Lung (tissue), 11 donors: ENCODE measurements at regions not wholly inside any gene's neighbourhood (a gene's known extent, or its start where the extent isn't known, plus 50 kb on each side); places are given as distances from the start of the nearest gene placed in this dataset.

ENCODE experiments used
- ATAC-seq: fragments of 200-7000 bp; cut with Tn5 transposase; one replicate; pipeline ENCODE4 v1.9.1; 2020; ENCODE audit warnings: moderate number of reproducible peaks; ENCODE audit not compliant: insufficient read depth, low FRiP score
- DNase-seq, 3 donors: peaks; one replicate each; pipeline ENCODE4 v3.0.0-alpha.2; 2013 to 2017
- H3K27ac ChIP-seq, 2 donors: one replicate each; pipeline ENCODE4 v1.5.1; 2013; ENCODE audit warnings: mild to moderate bottlenecking in 2 of 2, moderate library complexity in 2 of 2, control low read depth in 1 of 2, inconsistent platforms in 1 of 2, low read depth in 1 of 2, low read length in 1 of 2
- H3K27me3 ChIP-seq, 3 donors: one replicate each; pipeline ENCODE4 v1.5.1; 2013; ENCODE audit warnings: low read length in 2 of 3; ENCODE audit not compliant: control insufficient read depth in 3 of 3, insufficient read depth in 3 of 3
- H3K36me3 ChIP-seq, 4 donors: one replicate each; pipeline ENCODE4 v1.5.1; 2013; ENCODE audit warnings: low read length in 4 of 4, mild to moderate bottlenecking in 1 of 4, moderate library complexity in 1 of 4; ENCODE audit not compliant: control insufficient read depth in 4 of 4, insufficient read depth in 4 of 4
- H3K4me1 ChIP-seq, 5 donors: one replicate each; pipeline ENCODE4 v1.5.1; 2013; ENCODE audit warnings: low read length in 5 of 5, mild to moderate bottlenecking in 2 of 5, moderate library complexity in 1 of 5; ENCODE audit not compliant: control insufficient read depth in 5 of 5, insufficient read depth in 5 of 5
- H3K4me3 ChIP-seq: one replicate; pipeline ENCODE4 v1.5.1; 2013; ENCODE audit warnings: mild to moderate bottlenecking, control low read depth, moderate library complexity
- H3K9ac ChIP-seq, 2 donors: one replicate each; pipeline ENCODE4 v1.5.1; 2013; ENCODE audit warnings: low read length in 2 of 2, control low read depth in 1 of 2; ENCODE audit not compliant: insufficient read depth in 1 of 2
- H3K9me3 ChIP-seq, 4 donors: one replicate each; pipeline ENCODE4 v1.5.1; 2013; ENCODE audit warnings: low read length in 3 of 4, mild to moderate bottlenecking in 1 of 4, moderate library complexity in 1 of 4; ENCODE audit not compliant: control insufficient read depth in 4 of 4, insufficient read depth in 3 of 4
- CTCF ChIP-seq: IDR thresholded peaks from 2 replicates; pipeline ENCODE4 v1.5.1; 2012; ENCODE audit warnings: mild to moderate bottlenecking; ENCODE audit errors: control extremely low read depth, extremely low read depth
- WGBS, 2 donors: extraction: QIAGEN DNeasy Blood & Tissue Kit; methylation state at CpG; one replicate each; pipeline ENCODE4 v1.1.7; 2013; 5-methylcytosine and 5-hydroxymethylcytosine counted together
- donor health status: control.
- donor health status: control.
- donor health status: Bipolar disorder and iron deficiency.
- donor health status: healthy.
- donor health status: DM: yes; HTN: yes; CAD: no.

GRCh38 chr16:80028581-80029380, 428.2 kb upstream of the MAF start:
- TF ChIP-seq CTCF, result no peak
- Histone ChIP-seq H3K36me3 (no peaks in the 10 kb centered on the region), H3K4me1 (peaks cover 0 to 15% (median 0%) of the 10 kb centered on the region in 5 donors), H3K9ac (no peak overlapping the region), H3K27me3 (peaks cover 0 to 3% (median 0%) of the 10 kb centered on the region in 3 donors), H3K27ac (no peak overlapping the region), H3K9me3 (no peaks in the 10 kb centered on the region), H3K4me3 (no peak overlapping the region)
- ATAC-seq, result no peak
- DNase-seq, result peak; percentile 26 to 72 (median 47)
- 88 to 90% methylated on average over 5 of the region's 5 CpGs for WGBS, 2 donors

GRCh38 chr16:80027007-80027965, 426.7 kb upstream of the MAF start:
- Histone ChIP-seq H3K9ac (no peak overlapping the region), H3K4me3 (no peak overlapping the region), H3K4me1 (peaks cover 0 to 15% (median 0%) of the 10 kb centered on the region in 5 donors), H3K27me3 (peaks cover 0 to 3% (median 0%) of the 10 kb centered on the region in 3 donors), H3K36me3 (no peaks in the 10 kb centered on the region), H3K9me3 (no peaks in the 10 kb centered on the region), H3K27ac (peak overlapping the region in 1 of 2 donors; percentile 5)
- no peak for TF ChIP-seq CTCF
- 29 to 34% methylated on average over 20 of the region's 20 CpGs for WGBS, 2 donors
- peak; percentile 88 for ATAC-seq
- peak; percentile 24 to 58 (median 32) for DNase-seq

- no peak overlapping the region for H3K27ac ChIP-seq
- TF ChIP-seq CTCF, result no peak
- H3K9ac ChIP-seq, result no peak overlapping the region
- H3K36me3 ChIP-seq, result no peaks in the 10 kb centered on the region
- peaks cover 0 to 15% (median 0%) of the 10 kb centered on the region in 5 donors for H3K4me1 ChIP-seq
- ATAC-seq, result no peak
- WGBS, 2 donors, result 91% methylated on average over 4 of the region's 4 CpGs
- no peak overlapping the region for H3K4me3 ChIP-seq
- H3K27me3 ChIP-seq, result peaks cover 0 to 3% (median 0%) of the 10 kb centered on the region in 3 donors
- peak in 1 of 3 donors; percentile 55 for DNase-seq
- no peaks in the 10 kb centered on the region for H3K9me3 ChIP-seq
These were observed 424.7 kb upstream of the MAF start for GRCh38 chr16:80025236-80025635.
